Parathyroid adenoma (tissue), 2 donors: ENCODE measurements at regions not wholly inside any gene's neighbourhood (a gene's known extent, or its start where the extent isn't known, plus 50 kb on each side); places are given as distances from the start of the nearest gene placed in this dataset.

Experiments
- H2AFZ ChIP-seq: fragments of 300-600 bp; sonication (generic); one replicate; pipeline ENCODE4 v1.7.0; 2017; ENCODE audit warnings: antibody characterized with exemption, mild to moderate bottlenecking
- H3K27ac ChIP-seq: fragments of 300-600 bp; sonication (generic); one replicate; pipeline ENCODE4 v1.7.0; 2017
- H3K27me3 ChIP-seq: fragments of 300-600 bp; sonication (generic); one replicate; pipeline ENCODE4 v1.7.0; 2017; ENCODE audit warnings: low read length; ENCODE audit not compliant: control insufficient read depth, insufficient read depth
- H3K36me3 ChIP-seq: fragments of 300-600 bp; sonication (generic); one replicate; pipeline ENCODE4 v1.7.0; 2017; ENCODE audit warnings: low read length; ENCODE audit not compliant: control insufficient read depth, insufficient read depth
- H3K4me1 ChIP-seq: fragments of 300-600 bp; sonication (generic); one replicate; pipeline ENCODE4 v1.7.0; 2017; ENCODE audit warnings: control low read depth
- H3K4me2 ChIP-seq: fragments of 300-600 bp; sonication (generic); one replicate; pipeline ENCODE4 v1.7.0; 2017; ENCODE audit warnings: low read length
- H3K4me3 ChIP-seq: fragments of 300-600 bp; sonication (generic); one replicate; pipeline ENCODE4 v1.7.0; 2017; ENCODE audit warnings: low read depth, low read length
- H3K79me2 ChIP-seq: fragments of 300-600 bp; sonication (generic); one replicate; pipeline ENCODE4 v1.7.0; 2017; ENCODE audit warnings: control low read depth
- H3K9ac ChIP-seq: fragments of 300-600 bp; sonication (generic); one replicate; pipeline ENCODE4 v1.7.0; 2017; ENCODE audit warnings: mild to moderate bottlenecking
- H3K9me3 ChIP-seq: fragments of 300-600 bp; sonication (generic); one replicate; pipeline ENCODE4 v1.7.0; 2017; ENCODE audit warnings: low read length; ENCODE audit not compliant: control insufficient read depth
- CTCF ChIP-seq: fragments of 300-600 bp; sonication (generic); IDR thresholded peaks from one replicate; pipeline ENCODE4 v1.7.0; 2017; ENCODE audit warnings: antibody characterized with exemption, mild to moderate bottlenecking
- donor health status: primary hyperparathyroidism.

- Histone ChIP-seq H3K9me3 (no peaks in the 10 kb centered on the region), H3K4me2 (no peak overlapping the region), H3K27me3 (no peaks in the 10 kb centered on the region), H3K36me3 (no peaks in the 10 kb centered on the region), H3K79me2 (no peaks in the 10 kb centered on the region), H3K4me1 (no peaks in the 10 kb centered on the region), H3K4me3 (no peak overlapping the region), H3K27ac (no peak overlapping the region), H3K9ac (no peak overlapping the region), H2AFZ (no peak overlapping the region)
- TF ChIP-seq CTCF: no peak
Measured at GRCh38 chr7:16033233-16033632, 346.8 kb upstream of the MEOX2 start.

GRCh38 chr7:16028636-16029035, 342.2 kb upstream of the MEOX2 start:
- Histone ChIP-seq H3K36me3 (no peaks in the 10 kb centered on the region), H3K9me3 (no peaks in the 10 kb centered on the region), H3K4me3 (no peak overlapping the region), H3K27ac (no peak overlapping the region), H3K9ac (no peak overlapping the region), H3K4me1 (no peaks in the 10 kb centered on the region), H3K27me3 (no peaks in the 10 kb centered on the region), H3K79me2 (no peaks in the 10 kb centered on the region), H2AFZ (no peak overlapping the region), H3K4me2 (no peak overlapping the region)
- TF ChIP-seq CTCF: no peak

- H2AFZ ChIP-seq: no peak overlapping the region
- no peak overlapping the region for H3K27ac ChIP-seq
- no peaks in the 10 kb centered on the region for H3K9me3 ChIP-seq
- no peak overlapping the region for H3K4me3 ChIP-seq
- H3K27me3 ChIP-seq: no peaks in the 10 kb centered on the region
- H3K79me2 ChIP-seq: no peaks in the 10 kb centered on the region
- H3K4me1 ChIP-seq: no peaks in the 10 kb centered on the region
- H3K9ac ChIP-seq: no peak overlapping the region
- TF ChIP-seq CTCF: no peak
- no peaks in the 10 kb centered on the region for H3K36me3 ChIP-seq
- H3K4me2 ChIP-seq: no peak overlapping the region
Measured at GRCh38 chr7:16028103-16028502, 341.6 kb upstream of the MEOX2 start.

- no peaks in the 10 kb centered on the region for H3K36me3 ChIP-seq
- H3K4me3 ChIP-seq: no peak overlapping the region
- no peak overlapping the region for H3K9ac ChIP-seq
- no peak overlapping the region for H3K27ac ChIP-seq
- H3K4me1 ChIP-seq: no peaks in the 10 kb centered on the region
- no peaks in the 10 kb centered on the region for H3K9me3 ChIP-seq
- H3K27me3 ChIP-seq: no peaks in the 10 kb centered on the region
- no peak for TF ChIP-seq CTCF
- no peak overlapping the region for H3K4me2 ChIP-seq
- H3K79me2 ChIP-seq: no peaks in the 10 kb centered on the region
- H2AFZ ChIP-seq: no peak overlapping the region
Measured at GRCh38 chr7:16027396-16027795, 340.9 kb upstream of the MEOX2 start.

GRCh38 chr7:16026253-16027020, 340.0 kb upstream of the MEOX2 start:
- no peak overlapping the region for H3K4me3 ChIP-seq
- H3K9ac ChIP-seq: no peak overlapping the region
- no peaks in the 10 kb centered on the region for H3K27me3 ChIP-seq
- TF ChIP-seq CTCF: no peak
- H3K79me2 ChIP-seq: no peaks in the 10 kb centered on the region
- no peaks in the 10 kb centered on the region for H3K9me3 ChIP-seq
- no peak overlapping the region for H3K4me2 ChIP-seq
- no peak overlapping the region for H2AFZ ChIP-seq
- H3K4me1 ChIP-seq: no peaks in the 10 kb centered on the region
- no peaks in the 10 kb centered on the region for H3K36me3 ChIP-seq
- H3K27ac ChIP-seq: no peak overlapping the region
